Heart right ventricle (tissue), 16 donors: ENCODE measurements at regions not wholly inside any gene's neighbourhood (a gene's known extent, or its start where the extent isn't known, plus 50 kb on each side); places are given as distances from the start of the nearest gene placed in this dataset.

Experiments
- ATAC-seq, 8 donors: fragments of 200-7000 bp; cut with Tn5 transposase; one replicate each; pipeline ENCODE4 v1.9.1; 2020; ENCODE audit warnings: mild to moderate bottlenecking in 8 of 8, moderate library complexity in 8 of 8, moderate number of reproducible peaks in 1 of 8
- DNase-seq, 2 donors: peaks; one replicate each; pipeline ENCODE4 v3.0.0-alpha.2; 2020
- H3K27ac ChIP-seq, 10 donors: fragments of 200-600 bp; sonication (generic) in 2 of 10; one replicate each; pipeline versions ENCODE4 v1.5.0 to v1.8.0; 2020 to 2022; ENCODE audit warnings: mild to moderate bottlenecking in 3 of 10
- H3K27me3 ChIP-seq, 7 donors: fragments of 200-600 bp; one replicate each; pipeline ENCODE4 v1.8.0; 2021 to 2022; ENCODE audit warnings: mild to moderate bottlenecking in 2 of 7
- H3K36me3 ChIP-seq, 9 donors: fragments of 200-600 bp; sonication (generic) in 1 of 9; one replicate each; pipeline versions ENCODE4 v1.5.0 to v1.8.0; 2020 to 2022; ENCODE audit warnings: mild to moderate bottlenecking in 2 of 9
- H3K4me1 ChIP-seq, 9 donors: fragments of 200-600 bp; sonication (generic) in 1 of 9; one replicate each; pipeline versions ENCODE4 v1.5.0 to v1.8.0; 2020 to 2022; ENCODE audit warnings: mild to moderate bottlenecking in 4 of 9
- H3K4me3 ChIP-seq, 10 donors: fragments of 200-600 bp; sonication (generic) in 2 of 10; one replicate each; pipeline versions ENCODE4 v1.5.0 to v1.8.0; 2020 to 2022; ENCODE audit warnings: mild to moderate bottlenecking in 7 of 10, moderate library complexity in 2 of 10
- H3K9me3 ChIP-seq, 11 donors: fragments of 200-600 bp in 10 of 11; sonication (generic) in 2 of 11; one replicate each; pipeline versions ENCODE4 v1.5.0 to v1.8.0; 2013 to 2022; ENCODE audit warnings: mild to moderate bottlenecking in 2 of 11, control low read depth in 1 of 11, moderate library complexity in 1 of 11
- WGBS, 2 donors: extraction: QIAGEN DNeasy Blood & Tissue Kit; methylation state at CpG; one replicate each; pipeline ENCODE4 v1.1.7; 2013; ENCODE audit warnings: inconsistent platforms in 1 of 2; 5-methylcytosine and 5-hydroxymethylcytosine counted together
- intact Hi-C, 10 donors: fragments of 100-400 bp; cut with DNase I; formaldehyde crosslinking; loops; one replicate each; pipeline versions ENCODE4 v1.11.1 to v1.14.2; 2022
- TF ChIP-seq, protein P1 (sequence below), 9 donors: fragments of 200-600 bp; sonication (generic) in 2 of 9; IDR thresholded peaks; one replicate each; pipeline versions ENCODE4 v1.5.0 to v1.8.0; 2021 to 2022; ENCODE audit warnings: antibody characterized with exemption in 9 of 9, mild to moderate bottlenecking in 5 of 9, moderate library complexity in 1 of 9
- donor health status: Arrhythmogenic right ventricular cardiomyopathy.
- donor health status: ischemic (EF 13 %, LVEDD 7.1; RV severe dilation, severe dysfunction).
- donor health status: healthy with polysubstance abuse.
- donor health status: DM: no; HTN: yes; CAD: no.
- donor health status: DM: no; HTN: no; CAD: no.
- donor health status: ischemic (EF 25% LVEDD 6.9; RV normal size, moderate dysfunction).
- donor health status: ischemic (EF 25% LVEDD 5.7; RV mildly dilated, moderate dysfunction).
- donor health status: healthy.
- donor health status: DM: yes; HTN: yes; CAD: no.
- donor health status: Ischemic cardiomyopathy.
- donor health status: ischemic (EF 35%, LVEDD 5.7; RV mildly dilated, moderate dysfunction).
- donor health status: nonischemic (EF 11% LVEDD 7.7; RV severe dilation, severe dysfunction).
- donor health status: DM: yes; HTN: yes; CAD: no.
- donor health status: PGD.
- donor health status: ischemic (EF 29% LVEDD 5.4; RV normal size, mild dysfunction).
- donor health status: nonischemic (EF 23%, LVEDD 6.1; RV moderate dilation, normal function).

DNA sequence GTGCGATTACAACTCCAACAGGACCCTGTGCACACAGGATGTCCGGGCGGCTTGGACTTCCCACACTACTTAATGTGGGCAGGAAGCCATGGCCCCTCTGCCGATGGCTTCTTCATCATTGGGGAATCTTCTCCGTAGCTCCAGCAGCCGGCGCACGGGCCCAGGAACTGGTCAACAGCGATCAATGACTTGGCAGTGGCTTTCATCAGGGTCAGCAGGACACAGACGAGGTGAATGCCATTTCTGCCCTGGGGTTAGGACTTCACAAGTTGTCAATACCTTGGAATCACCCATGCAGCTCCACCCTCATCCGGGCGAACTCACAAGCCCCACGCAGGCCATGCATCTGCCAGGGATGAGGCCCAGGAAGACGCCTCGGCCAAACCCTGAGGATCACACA lies 645.7 kb downstream of the BRD1 start:
- TF ChIP-seq, protein P1, sequence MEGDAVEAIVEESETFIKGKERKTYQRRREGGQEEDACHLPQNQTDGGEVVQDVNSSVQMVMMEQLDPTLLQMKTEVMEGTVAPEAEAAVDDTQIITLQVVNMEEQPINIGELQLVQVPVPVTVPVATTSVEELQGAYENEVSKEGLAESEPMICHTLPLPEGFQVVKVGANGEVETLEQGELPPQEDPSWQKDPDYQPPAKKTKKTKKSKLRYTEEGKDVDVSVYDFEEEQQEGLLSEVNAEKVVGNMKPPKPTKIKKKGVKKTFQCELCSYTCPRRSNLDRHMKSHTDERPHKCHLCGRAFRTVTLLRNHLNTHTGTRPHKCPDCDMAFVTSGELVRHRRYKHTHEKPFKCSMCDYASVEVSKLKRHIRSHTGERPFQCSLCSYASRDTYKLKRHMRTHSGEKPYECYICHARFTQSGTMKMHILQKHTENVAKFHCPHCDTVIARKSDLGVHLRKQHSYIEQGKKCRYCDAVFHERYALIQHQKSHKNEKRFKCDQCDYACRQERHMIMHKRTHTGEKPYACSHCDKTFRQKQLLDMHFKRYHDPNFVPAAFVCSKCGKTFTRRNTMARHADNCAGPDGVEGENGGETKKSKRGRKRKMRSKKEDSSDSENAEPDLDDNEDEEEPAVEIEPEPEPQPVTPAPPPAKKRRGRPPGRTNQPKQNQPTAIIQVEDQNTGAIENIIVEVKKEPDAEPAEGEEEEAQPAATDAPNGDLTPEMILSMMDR (IDR thresholded peaks at IDR 0.05) = no peak
- H3K27ac ChIP-seq = no peak overlapping the region
- no peaks in the 10 kb centered on the region for H3K4me1 ChIP-seq
- no peak overlapping the region for H3K4me3 ChIP-seq
- WGBS, 2 donors = 77 to 86% methylated on average over 15 of the region's 15 CpGs
- no peaks in the 10 kb centered on the region for H3K36me3 ChIP-seq
- intact Hi-C loops = no loop called here
- peaks cover 0 to 25% (median 7%) of the 10 kb centered on the region in 7 donors for H3K27me3 ChIP-seq
- H3K9me3 ChIP-seq = no peaks in the 10 kb centered on the region
- ATAC-seq = no peak
- no peak for DNase-seq

DNA sequence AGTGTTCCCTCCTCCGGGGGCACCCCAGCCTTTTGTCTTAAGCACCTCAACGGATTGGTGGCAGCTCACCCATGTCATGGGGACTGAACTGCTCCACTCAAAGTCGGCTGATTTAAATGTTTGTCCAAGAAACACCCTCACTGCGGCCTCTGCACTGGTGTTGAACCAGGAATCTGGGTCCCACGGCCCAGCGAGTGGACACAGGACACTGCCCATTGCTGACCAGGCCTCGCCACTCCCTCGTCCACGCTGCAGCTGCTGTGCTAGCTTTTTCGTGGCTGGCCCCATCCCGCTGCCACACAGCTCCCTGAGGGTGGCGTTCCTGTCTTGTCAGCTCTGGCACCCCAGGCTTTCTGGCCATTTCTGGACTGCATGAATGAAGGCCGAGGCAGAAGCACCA lies 646.2 kb downstream of the BRD1 start:
- no peak overlapping the region for H3K4me3 ChIP-seq
- no peak for ATAC-seq
- H3K36me3 ChIP-seq = no peaks in the 10 kb centered on the region
- H3K9me3 ChIP-seq = no peaks in the 10 kb centered on the region
- no peak overlapping the region for H3K27ac ChIP-seq
- no peak for DNase-seq
- TF ChIP-seq, protein P1 (IDR thresholded peaks at IDR 0.05) = no peak
- H3K4me1 ChIP-seq = no peaks in the 10 kb centered on the region
- intact Hi-C loops = no loop called here
- 83 to 87% methylated on average over 13 of the region's 13 CpGs for WGBS, 2 donors
- peaks cover 0 to 23% (median 7%) of the 10 kb centered on the region in 7 donors for H3K27me3 ChIP-seq

DNA sequence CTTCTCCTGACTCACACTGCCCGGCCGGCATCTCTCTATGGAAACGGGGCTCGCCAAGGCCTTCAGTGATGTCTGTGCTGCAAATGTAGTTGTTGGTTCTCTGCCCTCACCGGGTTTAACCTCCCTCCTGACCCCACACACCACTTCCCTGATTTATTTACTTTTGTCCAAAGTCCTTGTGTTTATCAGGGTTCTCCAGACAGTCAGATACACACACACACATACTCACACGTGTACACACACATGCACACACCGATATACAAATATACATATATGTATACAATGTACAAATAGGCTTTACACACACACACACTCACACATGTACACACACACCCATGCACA lies 647.0 kb downstream of the BRD1 start:
- H3K4me1 ChIP-seq = no peaks in the 10 kb centered on the region
- no peak overlapping the region for H3K27ac ChIP-seq
- ATAC-seq = no peak
- H3K36me3 ChIP-seq = no peaks in the 10 kb centered on the region
- 80 to 83% methylated on average over 7 of the region's 7 CpGs for WGBS, 2 donors
- H3K4me3 ChIP-seq = no peak overlapping the region
- TF ChIP-seq, protein P1 (IDR thresholded peaks at IDR 0.05) = no peak
- no peaks in the 10 kb centered on the region for H3K9me3 ChIP-seq
- DNase-seq = no peak
- intact Hi-C loops = no loop called here
- peaks cover 0 to 22% (median 7%) of the 10 kb centered on the region in 7 donors for H3K27me3 ChIP-seq

DNA sequence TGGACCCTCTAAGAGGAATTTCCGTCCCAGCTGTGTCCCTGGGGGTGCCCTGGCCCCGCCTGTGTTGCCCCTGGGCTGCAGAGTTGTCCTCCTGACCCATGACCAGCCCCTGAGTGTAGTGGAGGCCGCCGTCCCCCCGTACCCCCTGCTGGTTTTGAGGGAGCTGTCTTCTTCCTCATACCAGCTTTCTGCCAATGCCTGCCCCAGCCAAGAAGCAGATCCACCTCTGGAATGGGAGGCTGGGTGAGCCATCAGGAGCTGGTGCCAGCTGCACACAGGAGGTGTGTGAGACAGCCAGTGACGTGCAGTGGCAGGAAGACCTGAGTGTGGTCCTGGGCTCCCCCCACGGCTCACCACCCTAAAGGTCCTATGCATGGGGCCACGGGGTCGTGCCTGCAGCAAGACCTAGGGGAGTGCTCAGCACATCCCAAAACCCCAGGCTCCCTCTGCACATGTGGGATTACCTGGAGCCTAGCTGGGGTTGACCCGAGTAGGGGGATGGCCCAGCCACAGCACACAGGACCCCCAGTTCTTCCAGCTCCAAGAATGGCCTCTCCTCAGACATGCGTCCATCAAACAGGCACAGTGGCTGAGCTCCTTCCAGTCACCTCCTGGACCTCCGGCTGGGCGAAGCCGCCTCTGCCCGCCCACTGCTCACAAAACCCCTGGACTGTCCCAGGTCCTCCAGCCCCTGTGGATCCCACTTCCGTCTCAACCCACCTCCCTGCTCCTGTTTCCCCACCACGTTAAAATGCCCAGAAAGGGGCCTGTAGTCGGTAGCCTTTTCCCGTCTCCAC lies 647.6 kb downstream of the BRD1 start:
- peaks cover 0 to 22% (median 7%) of the 10 kb centered on the region in 7 donors for H3K27me3 ChIP-seq

More for the DNA sequence above, 647.6 kb downstream of the BRD1 start:
- Histone ChIP-seq H3K9me3 (no peaks in the 10 kb centered on the region), H3K27ac (no peak overlapping the region), H3K4me3 (no peak overlapping the region), H3K36me3 (no peaks in the 10 kb centered on the region), H3K4me1 (no peaks in the 10 kb centered on the region)
- ATAC-seq (no peak), DNase-seq (no peak)
- intact Hi-C loops = no loop called here
- WGBS, 2 donors = 76 to 77% methylated on average over 19 of the region's 19 CpGs
- TF ChIP-seq, protein P1 (IDR thresholded peaks at IDR 0.05) = no peak
